ENCODE measurements at regions not wholly inside any gene's neighbourhood (a gene's known extent, or its start where the extent isn't known, plus 50 kb on each side); places are given as distances from the start of the nearest gene placed in this dataset.

DNA sequence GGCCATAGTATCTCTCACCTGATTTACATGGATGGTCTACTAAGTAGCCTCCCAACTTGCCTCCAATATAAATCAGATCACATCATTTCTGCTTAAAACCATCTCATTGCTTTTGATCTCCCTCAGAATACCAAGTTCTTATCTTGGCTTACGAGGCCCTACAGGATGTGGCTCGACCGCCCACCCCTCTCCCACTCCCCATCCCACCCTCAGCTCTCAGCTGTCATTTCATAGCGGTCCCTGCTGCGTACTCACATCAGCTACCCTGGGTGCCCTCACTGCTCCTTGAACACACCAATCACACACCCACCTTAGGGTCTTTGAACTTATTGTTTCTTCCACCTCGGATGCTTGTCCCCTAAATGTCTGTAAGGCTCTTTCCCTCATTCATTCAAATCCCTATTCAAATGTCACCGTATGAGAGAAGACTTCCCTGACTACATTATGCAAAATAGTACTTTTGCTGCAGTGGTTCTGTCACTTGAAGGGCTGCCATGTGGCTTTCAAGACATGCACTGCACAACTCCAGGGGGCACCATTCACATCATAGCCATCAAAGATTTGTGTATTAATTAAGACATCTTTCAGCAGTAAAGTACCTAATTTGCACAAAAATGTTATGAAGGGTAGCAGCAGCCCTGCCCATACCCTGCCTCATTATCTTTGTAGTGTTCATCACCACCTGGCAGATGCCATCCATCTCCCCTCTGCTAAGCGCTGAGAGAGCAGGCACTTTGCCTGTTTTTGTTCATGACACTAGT lies 171.1 kb downstream of the ENC1 start:
- no peaks in the 10 kb centered on the region for H3K9me3 Mint-ChIP-seq
- H3K4me1 Mint-ChIP-seq (ENCODE audit: low read depth): no peaks in the 10 kb centered on the region
- H3K4me3 Mint-ChIP-seq: no peak overlapping the region
- H3K27me3 Mint-ChIP-seq (ENCODE audit: low read depth): peaks cover 7% of the 10 kb centered on the region
- no peak overlapping the region for H3K27ac Mint-ChIP-seq
- H3K36me3 Mint-ChIP-seq (ENCODE audit: low read depth): no peaks in the 10 kb centered on the region

DNA sequence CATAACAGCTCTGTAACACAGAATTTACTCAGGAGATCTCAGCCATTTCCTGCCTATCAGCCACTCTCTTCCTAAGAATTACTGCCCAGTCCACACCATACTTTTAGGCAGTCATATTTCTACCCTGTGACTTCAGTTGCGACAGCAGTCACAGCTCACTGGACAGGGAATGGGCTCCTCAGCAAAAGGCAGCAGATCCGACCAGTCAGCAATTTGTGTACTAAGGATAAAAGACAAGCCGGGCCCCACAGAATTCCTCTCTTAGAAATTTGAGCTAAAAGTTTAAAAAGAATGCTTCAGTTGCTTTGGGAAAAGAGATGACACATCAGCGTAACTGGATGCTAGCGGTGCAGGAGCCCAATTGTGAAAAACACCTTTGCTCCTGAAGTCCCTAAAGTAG lies 172.1 kb downstream of the ENC1 start:
- H3K9me3 Mint-ChIP-seq: no peaks in the 10 kb centered on the region
- H3K27ac Mint-ChIP-seq: no peak overlapping the region
- H3K36me3 Mint-ChIP-seq (ENCODE audit: low read depth): no peaks in the 10 kb centered on the region
- H3K4me3 Mint-ChIP-seq: no peak overlapping the region
- H3K4me1 Mint-ChIP-seq (ENCODE audit: low read depth): no peaks in the 10 kb centered on the region
- peaks cover 7% of the 10 kb centered on the region for H3K27me3 Mint-ChIP-seq (ENCODE audit: low read depth)

DNA sequence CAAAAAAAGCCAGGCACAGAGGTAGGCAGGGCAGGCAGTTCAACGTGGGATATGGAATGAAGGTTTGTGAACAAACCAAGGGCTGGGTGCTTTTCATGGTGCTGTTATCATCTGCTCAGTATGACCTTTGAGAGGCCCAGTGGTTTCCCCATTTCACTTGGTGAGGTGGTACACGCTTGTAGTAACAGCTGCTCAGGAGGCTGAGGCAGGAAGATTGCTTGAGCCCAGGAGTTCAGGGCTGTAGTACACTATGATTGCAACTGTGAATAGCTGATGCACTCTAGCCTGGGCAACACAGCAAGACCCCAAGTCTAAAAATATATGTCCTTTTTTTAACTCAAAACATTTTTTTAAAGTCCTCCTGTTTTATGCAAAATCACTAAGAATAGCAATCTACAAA lies 174.8 kb downstream of the ENC1 start:
- H3K36me3 Mint-ChIP-seq (ENCODE audit: low read depth): no peaks in the 10 kb centered on the region
- peaks cover 19% of the 10 kb centered on the region for H3K27me3 Mint-ChIP-seq (ENCODE audit: low read depth)
- no peaks in the 10 kb centered on the region for H3K9me3 Mint-ChIP-seq
- H3K4me1 Mint-ChIP-seq (ENCODE audit: low read depth): no peaks in the 10 kb centered on the region
- H3K27ac Mint-ChIP-seq: no peak overlapping the region
- H3K4me3 Mint-ChIP-seq: no peak overlapping the region

DNA sequence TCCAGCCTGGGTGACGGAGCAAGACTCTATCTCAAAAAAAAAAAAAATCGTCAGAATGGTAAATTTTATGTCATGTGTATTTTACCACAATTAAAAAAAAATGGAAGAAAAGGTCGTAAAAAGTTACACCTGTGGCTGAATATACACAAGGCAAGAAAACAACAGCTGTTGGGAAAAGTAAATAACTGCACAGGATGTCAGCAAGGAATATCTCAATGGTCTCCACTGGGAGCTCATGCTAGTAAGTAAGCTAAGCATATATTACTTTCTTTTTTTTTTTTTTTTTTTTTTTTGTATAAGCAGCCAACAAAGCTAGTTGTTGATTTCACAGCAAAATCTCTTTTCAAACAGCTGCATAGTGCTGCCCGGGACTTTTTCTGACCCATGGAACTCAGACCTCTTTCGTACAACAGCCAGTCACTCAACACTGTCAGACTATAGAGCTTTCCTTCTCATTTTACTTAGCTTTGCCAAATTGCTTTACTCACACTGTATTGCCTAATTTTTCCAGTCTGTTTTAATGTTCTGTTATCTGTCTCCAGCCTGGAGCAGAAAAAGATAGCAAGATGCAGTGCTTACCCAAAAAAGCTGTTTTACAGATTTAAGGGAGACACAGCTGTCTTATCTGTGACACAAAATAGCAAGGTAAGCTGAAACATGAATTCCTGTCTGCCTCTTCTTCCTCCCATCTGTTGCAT lies 175.9 kb downstream of the ENC1 start:
- Mint-ChIP-seq H3K27ac (no peak overlapping the region), H3K36me3 (ENCODE audit: low read depth) (no peaks in the 10 kb centered on the region), H3K4me1 (ENCODE audit: low read depth) (no peaks in the 10 kb centered on the region), H3K9me3 (no peaks in the 10 kb centered on the region), H3K27me3 (ENCODE audit: low read depth) (peaks cover 19% of the 10 kb centered on the region), H3K4me3 (no peak overlapping the region)

DNA sequence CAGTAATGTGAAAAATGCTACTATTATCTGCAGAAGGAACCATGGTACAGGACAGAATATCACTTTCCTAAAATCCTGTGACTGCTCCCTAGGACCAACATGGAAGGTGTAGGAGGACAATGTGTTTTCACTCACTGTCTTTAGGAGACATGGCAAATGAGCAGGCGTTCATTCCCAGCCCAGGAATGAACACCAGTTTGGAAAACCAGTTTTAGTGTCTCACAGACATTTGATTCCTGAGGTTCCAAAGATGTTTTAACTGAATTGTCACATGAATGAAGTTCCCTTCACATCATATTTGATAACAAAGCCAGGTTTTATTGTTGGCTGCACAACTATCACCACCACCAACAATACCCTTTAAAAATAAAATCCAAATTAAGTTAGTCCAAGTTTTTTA lies 178.2 kb downstream of the ENC1 start:
- no peaks in the 10 kb centered on the region for H3K36me3 Mint-ChIP-seq (ENCODE audit: low read depth)
- peaks cover 17% of the 10 kb centered on the region for H3K27me3 Mint-ChIP-seq (ENCODE audit: low read depth)
- H3K9me3 Mint-ChIP-seq: no peaks in the 10 kb centered on the region
- no peak overlapping the region for H3K4me3 Mint-ChIP-seq
- no peaks in the 10 kb centered on the region for H3K4me1 Mint-ChIP-seq (ENCODE audit: low read depth)
- H3K27ac Mint-ChIP-seq: no peak overlapping the region

DNA sequence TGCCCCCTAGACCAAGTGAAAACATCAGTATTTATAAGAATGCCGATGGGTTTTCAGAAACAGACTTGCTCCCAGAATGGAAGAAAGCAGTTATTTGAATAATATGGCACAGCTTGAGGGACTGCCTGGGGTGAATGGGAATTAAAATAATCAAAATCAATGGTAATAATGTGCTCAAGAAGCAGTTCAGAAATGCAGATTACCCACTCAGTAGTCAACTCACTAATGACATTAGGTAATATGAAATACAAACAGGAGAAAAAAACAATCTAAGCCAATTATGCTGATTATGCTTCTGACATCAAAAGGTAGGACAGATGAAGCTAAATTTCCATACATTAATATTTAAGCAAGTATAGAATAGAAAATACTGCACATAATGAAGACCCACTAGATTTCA lies 179.3 kb downstream of the ENC1 start:
- Mint-ChIP-seq H3K4me3 (no peak overlapping the region), H3K9me3 (no peaks in the 10 kb centered on the region), H3K36me3 (ENCODE audit: low read depth) (no peaks in the 10 kb centered on the region), H3K4me1 (ENCODE audit: low read depth) (no peaks in the 10 kb centered on the region), H3K27me3 (ENCODE audit: low read depth) (peaks cover 17% of the 10 kb centered on the region), H3K27ac (no peak overlapping the region)

DNA sequence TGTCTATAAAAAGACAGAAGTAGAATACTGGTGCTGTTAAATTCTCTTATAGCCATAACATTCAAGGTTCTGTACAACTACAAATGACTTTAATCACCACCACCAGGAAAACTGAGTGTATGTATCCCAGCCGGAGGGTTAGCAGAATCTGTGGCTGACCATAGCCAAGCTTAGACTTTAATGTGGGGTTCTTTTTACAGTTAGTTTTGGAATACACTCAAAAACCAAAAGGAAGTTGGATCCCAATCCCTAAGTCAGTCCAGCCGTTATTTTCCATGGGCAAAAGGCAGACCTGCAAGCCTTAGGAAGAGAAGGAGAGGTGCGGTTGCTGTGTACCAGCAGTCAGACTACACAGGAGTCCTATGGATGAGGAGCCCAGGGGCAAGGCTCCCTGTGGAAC lies 179.8 kb downstream of the ENC1 start:
- Mint-ChIP-seq H3K4me1 (ENCODE audit: low read depth) (no peaks in the 10 kb centered on the region), H3K27me3 (ENCODE audit: low read depth) (peaks cover 17% of the 10 kb centered on the region), H3K36me3 (ENCODE audit: low read depth) (no peaks in the 10 kb centered on the region), H3K9me3 (no peaks in the 10 kb centered on the region), H3K27ac (no peak overlapping the region), H3K4me3 (no peak overlapping the region)

DNA sequence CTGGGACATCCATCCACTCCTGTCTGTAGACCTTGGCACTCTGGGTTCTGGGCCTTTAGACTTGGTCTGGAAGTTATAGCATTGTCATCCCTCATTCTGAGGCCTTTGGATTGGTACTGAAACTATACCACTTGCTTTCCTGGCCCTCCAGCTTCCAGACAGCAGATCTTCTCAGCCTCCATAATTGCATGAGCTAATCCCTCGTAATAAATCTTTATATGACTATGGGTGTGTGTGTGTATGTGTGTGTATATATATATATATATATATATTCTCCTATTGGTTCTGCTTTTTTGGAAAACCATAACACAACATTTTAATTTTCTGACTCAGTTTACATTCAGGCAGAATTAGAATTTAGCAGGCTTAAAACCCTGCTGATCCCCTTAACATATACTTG lies 180.5 kb downstream of the ENC1 start:
- Mint-ChIP-seq H3K4me1 (ENCODE audit: low read depth) (no peaks in the 10 kb centered on the region), H3K36me3 (ENCODE audit: low read depth) (no peaks in the 10 kb centered on the region), H3K27me3 (ENCODE audit: low read depth) (peaks cover 17% of the 10 kb centered on the region), H3K9me3 (no peaks in the 10 kb centered on the region), H3K27ac (no peak overlapping the region), H3K4me3 (no peak overlapping the region)

DNA sequence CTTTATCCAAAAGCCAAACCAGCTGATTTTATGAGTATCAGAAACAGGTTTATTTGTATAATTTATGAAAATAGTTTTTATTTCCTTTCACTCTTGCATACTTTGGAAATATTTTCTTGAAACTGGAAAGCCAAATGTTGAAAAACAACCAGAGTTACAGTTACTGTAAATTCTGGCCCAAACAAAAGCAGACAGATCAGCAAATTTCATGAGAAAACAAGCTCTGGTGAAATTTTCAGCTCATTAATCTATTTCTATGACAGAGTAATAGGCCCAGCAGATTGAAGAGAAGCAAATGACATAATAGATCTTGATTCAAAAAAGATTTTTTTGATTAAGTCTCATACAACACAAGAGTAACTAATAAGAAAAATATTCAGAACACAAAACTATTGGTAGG lies 182.7 kb downstream of the ENC1 start:
- no peak overlapping the region for H3K4me3 Mint-ChIP-seq
- H3K27ac Mint-ChIP-seq: no peak overlapping the region
- peaks cover 16% of the 10 kb centered on the region for H3K27me3 Mint-ChIP-seq (ENCODE audit: low read depth)
- no peaks in the 10 kb centered on the region for H3K4me1 Mint-ChIP-seq (ENCODE audit: low read depth)
- no peaks in the 10 kb centered on the region for H3K36me3 Mint-ChIP-seq (ENCODE audit: low read depth)
- H3K9me3 Mint-ChIP-seq: no peaks in the 10 kb centered on the region

DNA sequence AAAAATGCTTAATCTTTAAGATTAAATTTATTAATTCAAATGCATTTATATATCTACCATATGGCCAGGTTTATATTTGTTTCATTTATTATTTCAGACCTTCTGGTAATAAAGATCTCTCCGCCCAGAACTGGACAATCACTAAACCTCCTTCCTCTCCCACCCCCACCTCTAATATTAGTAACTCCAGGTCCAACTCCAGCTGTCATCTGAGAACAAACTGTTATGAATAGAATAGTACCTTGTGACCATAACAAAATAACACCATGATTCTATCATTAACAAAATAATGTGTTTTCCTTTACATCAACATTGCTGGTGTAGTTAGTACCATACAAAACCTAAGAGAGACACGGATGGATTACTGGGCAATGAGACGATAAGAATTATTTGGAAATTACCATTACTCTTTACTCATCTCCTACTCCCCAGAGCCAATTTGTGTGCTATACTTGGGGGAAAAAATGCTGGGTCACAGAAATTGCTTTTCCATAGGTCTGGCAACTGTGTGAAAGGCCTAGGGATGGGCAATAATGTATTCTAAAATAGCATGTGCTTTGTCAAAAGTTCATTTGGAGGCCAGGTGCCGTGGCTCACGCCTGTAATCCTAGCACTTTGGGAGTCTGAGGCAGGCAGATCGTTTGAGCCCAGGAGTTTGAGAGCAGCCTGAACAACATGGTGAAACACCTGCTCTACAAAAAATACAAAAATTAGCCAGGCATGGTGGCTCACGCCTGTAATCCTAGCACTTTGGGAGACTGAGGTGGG lies 186.1 kb downstream of the ENC1 start:
- Mint-ChIP-seq H3K4me3 (no peak overlapping the region), H3K9me3 (no peaks in the 10 kb centered on the region), H3K36me3 (ENCODE audit: low read depth) (no peaks in the 10 kb centered on the region), H3K4me1 (ENCODE audit: low read depth) (no peaks in the 10 kb centered on the region), H3K27me3 (ENCODE audit: low read depth) (peaks cover 5% of the 10 kb centered on the region), H3K27ac (no peak overlapping the region)

DNA sequence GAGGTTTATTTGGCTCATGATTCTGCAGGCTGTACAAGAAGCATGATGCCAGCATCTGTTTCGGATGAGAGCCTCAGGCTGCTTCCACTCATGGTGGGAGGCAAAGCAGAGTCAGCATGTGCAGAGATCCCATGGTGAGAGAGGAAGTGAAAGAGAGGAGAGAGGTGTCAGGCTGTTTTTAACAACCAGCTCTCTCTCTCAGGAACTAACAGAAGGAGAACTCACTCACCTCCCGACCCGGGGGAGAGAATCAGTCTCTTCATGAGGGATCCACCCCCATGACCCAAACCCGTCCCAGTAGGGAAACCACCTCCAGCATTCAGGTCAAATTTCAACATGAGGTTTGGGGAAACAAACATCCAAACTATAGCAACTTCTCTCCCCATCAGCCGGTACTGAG lies 187.7 kb downstream of the ENC1 start:
- Mint-ChIP-seq H3K4me1 (ENCODE audit: low read depth) (no peaks in the 10 kb centered on the region), H3K36me3 (ENCODE audit: low read depth) (no peaks in the 10 kb centered on the region), H3K4me3 (no peak overlapping the region), H3K27ac (no peak overlapping the region), H3K9me3 (no peaks in the 10 kb centered on the region), H3K27me3 (ENCODE audit: low read depth) (no peaks in the 10 kb centered on the region)

DNA sequence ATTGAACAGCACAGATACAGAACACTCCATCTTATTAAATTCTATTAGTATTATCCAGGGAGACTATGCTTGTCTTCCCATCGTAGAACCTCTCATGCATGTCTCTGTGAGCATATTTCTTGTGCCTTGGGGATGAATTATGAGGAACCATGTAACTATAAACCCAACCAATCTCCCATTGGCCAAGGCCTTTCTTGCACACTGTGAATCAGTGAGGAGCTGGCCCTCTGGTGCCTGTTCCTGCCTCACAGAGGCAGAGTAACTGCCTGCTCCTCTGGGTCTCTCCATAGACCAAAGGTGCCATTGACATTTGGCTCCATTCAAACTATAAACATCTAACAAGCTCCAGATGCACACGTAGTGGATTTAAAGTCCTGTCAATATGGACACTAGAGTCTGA lies 190.4 kb downstream of the ENC1 start:
- Mint-ChIP-seq H3K9me3 (no peaks in the 10 kb centered on the region), H3K4me3 (no peak overlapping the region), H3K27me3 (ENCODE audit: low read depth) (no peaks in the 10 kb centered on the region), H3K4me1 (ENCODE audit: low read depth) (no peaks in the 10 kb centered on the region), H3K36me3 (ENCODE audit: low read depth) (no peaks in the 10 kb centered on the region), H3K27ac (no peak overlapping the region)

DNA sequence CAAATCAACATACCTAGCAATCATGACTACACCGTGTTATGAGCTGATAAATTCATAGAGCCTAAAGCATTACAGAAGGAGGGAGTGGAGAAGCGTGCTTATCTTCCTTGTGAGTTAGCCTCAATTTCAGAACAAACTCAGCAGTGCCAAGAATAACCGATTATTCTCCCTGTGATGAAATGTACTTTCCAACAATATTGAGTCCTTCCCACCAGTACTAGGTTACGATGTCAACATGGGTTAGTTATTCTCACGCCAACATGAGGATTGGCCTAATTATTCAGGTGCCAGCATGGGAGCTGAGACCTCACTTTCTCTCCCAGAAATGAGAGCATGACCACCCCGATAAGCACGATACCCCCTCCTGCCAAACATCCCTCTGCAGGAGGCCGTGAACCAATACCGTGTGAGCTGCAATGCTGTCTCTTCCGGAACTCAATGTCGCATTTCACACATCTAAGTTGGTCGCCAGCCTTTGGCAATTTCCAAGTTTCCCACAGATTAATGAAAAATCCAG lies 193.7 kb downstream of the ENC1 start:
- H3K27ac Mint-ChIP-seq: no peak overlapping the region
- H3K4me3 Mint-ChIP-seq: no peak overlapping the region
- no peaks in the 10 kb centered on the region for H3K4me1 Mint-ChIP-seq (ENCODE audit: low read depth)
- no peaks in the 10 kb centered on the region for H3K9me3 Mint-ChIP-seq
- no peaks in the 10 kb centered on the region for H3K27me3 Mint-ChIP-seq (ENCODE audit: low read depth)
- H3K36me3 Mint-ChIP-seq (ENCODE audit: low read depth): no peaks in the 10 kb centered on the region

DNA sequence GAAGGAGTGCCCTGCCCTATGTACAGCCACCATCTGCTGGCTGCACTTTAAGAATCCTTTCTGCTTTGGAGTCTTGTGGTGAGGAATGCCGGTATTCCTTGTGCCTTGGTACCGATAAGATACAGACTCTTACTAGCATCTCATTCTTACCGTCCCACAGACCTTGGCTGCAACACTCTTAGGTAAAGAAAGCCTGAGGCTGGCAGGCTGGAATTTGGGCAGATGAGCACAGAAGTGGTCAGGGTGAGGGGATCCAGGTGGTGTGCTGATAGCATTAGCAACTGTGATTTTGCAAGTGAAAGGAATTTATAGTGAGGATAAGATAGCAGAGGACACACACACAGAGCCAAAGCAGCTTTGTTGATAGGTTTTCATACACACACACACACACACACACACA lies 198.1 kb downstream of the ENC1 start:
- no peaks in the 10 kb centered on the region for H3K36me3 Mint-ChIP-seq (ENCODE audit: low read depth)
- no peaks in the 10 kb centered on the region for H3K4me1 Mint-ChIP-seq (ENCODE audit: low read depth)
- H3K27ac Mint-ChIP-seq: no peak overlapping the region
- H3K27me3 Mint-ChIP-seq (ENCODE audit: low read depth): peaks cover 5% of the 10 kb centered on the region
- H3K4me3 Mint-ChIP-seq: no peak overlapping the region
- no peaks in the 10 kb centered on the region for H3K9me3 Mint-ChIP-seq

DNA sequence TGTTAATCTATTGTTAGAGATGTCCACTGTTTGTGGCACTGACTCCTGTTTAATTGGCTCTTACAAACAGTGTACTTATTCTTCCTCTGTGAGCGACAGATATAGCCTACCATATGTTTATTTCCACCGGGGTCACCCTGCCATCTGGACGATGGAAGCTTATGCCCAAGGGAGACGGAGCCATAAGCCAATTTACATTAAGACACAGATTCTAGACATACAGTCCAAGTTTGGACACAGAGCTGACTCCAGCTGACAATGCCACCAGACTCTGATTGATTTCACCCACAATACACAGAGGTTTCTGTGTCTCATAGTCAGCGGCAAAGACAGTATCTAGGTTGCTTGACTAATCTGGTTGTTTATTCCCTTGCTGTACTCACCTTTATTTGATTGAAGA lies 198.9 kb downstream of the ENC1 start:
- H3K4me1 Mint-ChIP-seq (ENCODE audit: low read depth): no peaks in the 10 kb centered on the region
- H3K36me3 Mint-ChIP-seq (ENCODE audit: low read depth): no peaks in the 10 kb centered on the region
- H3K4me3 Mint-ChIP-seq: no peak overlapping the region
- no peak overlapping the region for H3K27ac Mint-ChIP-seq
- peaks cover 5% of the 10 kb centered on the region for H3K27me3 Mint-ChIP-seq (ENCODE audit: low read depth)
- H3K9me3 Mint-ChIP-seq: no peaks in the 10 kb centered on the region
